ENCODE measurements at regions not wholly inside any gene's neighbourhood (a gene's known extent, or its start where the extent isn't known, plus 50 kb on each side); places are given as distances from the start of the nearest gene placed in this dataset.

GRCh38 chr11:104254347-104254746 is 90.4 kb upstream of the PDGFD start:
- Histone ChIP-seq H3K9ac (no peak overlapping the region), H3K9me3 (ENCODE audit: low read depth) (no peaks in the 10 kb centered on the region), H3K27ac (no peak overlapping the region), H3K4me3 (no peak overlapping the region), H3F3A (ENCODE audit: low read depth) (no peaks in the 10 kb centered on the region), H3K36me3 (no peaks in the 10 kb centered on the region), H3K4me1 (no peaks in the 10 kb centered on the region), H4K20me1 (ENCODE audit: low read depth) (no peaks in the 10 kb centered on the region), H2AFZ (replicated peaks) (no peak overlapping the region), H3K79me2 (ENCODE audit: low read depth) (no peaks in the 10 kb centered on the region), H3K4me2 (no peak overlapping the region), H3K27me3 (no peaks in the 10 kb centered on the region)
- peaks cover 4% of the 10 kb centered on the region for H3K4me1 Mint-ChIP-seq
- TF ChIP-seq EZH2 (IDR thresholded peaks at IDR 0.05) (no peak), EZH2phosphoT487 (IDR thresholded peaks at IDR 0.05) (no peak)
- TF ChIP-seq, protein P1, sequence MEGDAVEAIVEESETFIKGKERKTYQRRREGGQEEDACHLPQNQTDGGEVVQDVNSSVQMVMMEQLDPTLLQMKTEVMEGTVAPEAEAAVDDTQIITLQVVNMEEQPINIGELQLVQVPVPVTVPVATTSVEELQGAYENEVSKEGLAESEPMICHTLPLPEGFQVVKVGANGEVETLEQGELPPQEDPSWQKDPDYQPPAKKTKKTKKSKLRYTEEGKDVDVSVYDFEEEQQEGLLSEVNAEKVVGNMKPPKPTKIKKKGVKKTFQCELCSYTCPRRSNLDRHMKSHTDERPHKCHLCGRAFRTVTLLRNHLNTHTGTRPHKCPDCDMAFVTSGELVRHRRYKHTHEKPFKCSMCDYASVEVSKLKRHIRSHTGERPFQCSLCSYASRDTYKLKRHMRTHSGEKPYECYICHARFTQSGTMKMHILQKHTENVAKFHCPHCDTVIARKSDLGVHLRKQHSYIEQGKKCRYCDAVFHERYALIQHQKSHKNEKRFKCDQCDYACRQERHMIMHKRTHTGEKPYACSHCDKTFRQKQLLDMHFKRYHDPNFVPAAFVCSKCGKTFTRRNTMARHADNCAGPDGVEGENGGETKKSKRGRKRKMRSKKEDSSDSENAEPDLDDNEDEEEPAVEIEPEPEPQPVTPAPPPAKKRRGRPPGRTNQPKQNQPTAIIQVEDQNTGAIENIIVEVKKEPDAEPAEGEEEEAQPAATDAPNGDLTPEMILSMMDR (IDR thresholded peaks at IDR 0.05): peak; percentile 88
- peak; percentile 85 for DNase-seq (ENCODE audit: low spot score)
- no peaks in the 10 kb centered on the region for H3K36me3 Mint-ChIP-seq
- H3K9me3 Mint-ChIP-seq: peaks cover 2% of the 10 kb centered on the region
- H3K27ac Mint-ChIP-seq: no peak overlapping the region
- peaks cover 2% of the 10 kb centered on the region for H3K27me3 Mint-ChIP-seq (ENCODE audit: insufficient read depth, low read depth)
- H3K4me3 Mint-ChIP-seq: no peak overlapping the region

DNA sequence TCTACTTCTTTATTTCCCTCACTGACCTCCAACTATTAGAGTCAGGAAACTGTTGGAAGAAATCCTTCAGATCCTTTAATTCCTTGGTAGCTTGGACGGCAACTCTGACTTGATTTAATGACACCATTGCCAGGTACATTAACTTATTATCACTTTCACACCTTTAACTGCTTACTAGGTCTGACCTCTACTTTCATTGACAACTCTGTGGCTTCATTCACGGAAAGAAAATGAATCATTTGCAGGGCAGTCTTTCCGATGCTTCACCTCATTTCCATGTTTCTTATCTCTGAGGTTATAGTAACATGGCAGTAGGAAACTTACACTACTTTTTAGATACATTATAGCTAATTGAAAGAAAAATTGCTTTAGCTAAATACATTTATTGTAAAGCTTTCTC is 82.6 kb upstream of the PDGFD start:
- no peak overlapping the region for H3K27ac Mint-ChIP-seq
- H3K36me3 ChIP-seq: no peaks in the 10 kb centered on the region

DNA sequence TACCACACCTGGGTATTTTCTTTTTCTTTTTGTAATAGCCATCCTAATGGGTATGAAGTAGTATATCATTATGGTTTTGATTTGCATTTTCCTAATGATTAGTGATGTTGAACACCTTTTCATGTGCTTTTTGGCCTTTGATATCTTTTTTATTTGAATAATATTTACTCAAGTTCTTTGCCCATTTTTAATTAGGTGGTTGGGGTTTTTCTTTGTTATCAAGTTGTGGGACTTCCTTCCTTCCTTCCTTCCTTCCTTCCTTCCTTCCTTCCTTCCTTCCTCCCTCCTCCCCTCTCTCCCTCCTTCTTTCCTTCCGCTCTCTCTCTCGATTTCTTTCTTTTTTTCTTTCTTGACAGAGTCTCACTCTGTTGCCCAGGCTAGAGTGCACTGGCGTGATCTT is 75.0 kb upstream of the PDGFD start:
- Histone ChIP-seq H2AFZ (replicated peaks) (no peak overlapping the region), H3K27me3 (no peaks in the 10 kb centered on the region), H3K9ac (no peak overlapping the region), H3F3A (ENCODE audit: low read depth) (no peaks in the 10 kb centered on the region), H3K9me3 (ENCODE audit: low read depth) (no peaks in the 10 kb centered on the region), H3K79me2 (ENCODE audit: low read depth) (no peaks in the 10 kb centered on the region), H3K4me1 (no peaks in the 10 kb centered on the region), H4K20me1 (ENCODE audit: low read depth) (no peaks in the 10 kb centered on the region), H3K4me2 (no peak overlapping the region), H3K36me3 (no peaks in the 10 kb centered on the region), H3K4me3 (no peak overlapping the region), H3K27ac (no peak overlapping the region)
- Mint-ChIP-seq H3K4me1 (no peaks in the 10 kb centered on the region), H3K4me3 (no peak overlapping the region), H3K27ac (no peak overlapping the region), H3K27me3 (ENCODE audit: insufficient read depth, low read depth) (no peaks in the 10 kb centered on the region), H3K9me3 (no peaks in the 10 kb centered on the region), H3K36me3 (no peaks in the 10 kb centered on the region)
- TF ChIP-seq EZH2phosphoT487 (IDR thresholded peaks at IDR 0.05): no peak
- no peak for DNase-seq (ENCODE audit: low spot score)

More for the DNA sequence above, 82.6 kb upstream of the PDGFD start:
- peaks cover 2% of the 10 kb centered on the region for H3K4me1 Mint-ChIP-seq
- no peaks in the 10 kb centered on the region for H3K9me3 Mint-ChIP-seq
- Histone ChIP-seq H3K4me2 (no peak overlapping the region), H3K27me3 (no peaks in the 10 kb centered on the region), H2AFZ (replicated peaks) (peak overlapping the region; percentile 45), H3K79me2 (ENCODE audit: low read depth) (no peaks in the 10 kb centered on the region), H3K4me1 (no peaks in the 10 kb centered on the region), H4K20me1 (ENCODE audit: low read depth) (no peaks in the 10 kb centered on the region), H3K27ac (no peak overlapping the region), H3F3A (ENCODE audit: low read depth) (no peaks in the 10 kb centered on the region), H3K9me3 (ENCODE audit: low read depth) (no peaks in the 10 kb centered on the region), H3K4me3 (no peak overlapping the region), H3K9ac (no peak overlapping the region)
- H3K4me3 Mint-ChIP-seq: no peak overlapping the region
- TF ChIP-seq, protein P1 (IDR thresholded peaks at IDR 0.05): no peak
- TF ChIP-seq EZH2 (IDR thresholded peaks at IDR 0.05) (no peak), EZH2phosphoT487 (IDR thresholded peaks at IDR 0.05) (no peak)
- no peaks in the 10 kb centered on the region for H3K27me3 Mint-ChIP-seq (ENCODE audit: insufficient read depth, low read depth)
- no peaks in the 10 kb centered on the region for H3K36me3 Mint-ChIP-seq
- no peak for DNase-seq (ENCODE audit: low spot score)

- Histone ChIP-seq H2AFZ (replicated peaks) (no peak overlapping the region), H3K9me3 (ENCODE audit: low read depth) (no peaks in the 10 kb centered on the region), H4K20me1 (ENCODE audit: low read depth) (no peaks in the 10 kb centered on the region), H3K27me3 (no peaks in the 10 kb centered on the region), H3K36me3 (no peaks in the 10 kb centered on the region), H3K4me2 (no peak overlapping the region), H3F3A (ENCODE audit: low read depth) (no peaks in the 10 kb centered on the region), H3K4me3 (no peak overlapping the region), H3K79me2 (ENCODE audit: low read depth) (no peaks in the 10 kb centered on the region), H3K4me1 (no peaks in the 10 kb centered on the region), H3K9ac (no peak overlapping the region), H3K27ac (no peak overlapping the region)
- Mint-ChIP-seq H3K4me3 (no peak overlapping the region), H3K27me3 (ENCODE audit: insufficient read depth, low read depth) (peaks cover 2% of the 10 kb centered on the region), H3K27ac (no peak overlapping the region), H3K4me1 (no peaks in the 10 kb centered on the region), H3K36me3 (no peaks in the 10 kb centered on the region), H3K9me3 (no peaks in the 10 kb centered on the region)
- no peak for TF ChIP-seq EZH2phosphoT487 (IDR thresholded peaks at IDR 0.05)
- no peak for TF ChIP-seq EZH2 (IDR thresholded peaks at IDR 0.05)
- TF ChIP-seq, protein P1 (IDR thresholded peaks at IDR 0.05): no peak
- DNase-seq (ENCODE audit: low spot score): no peak
These were observed 61.1 kb upstream of the PDGFD start for GRCh38 chr11:104225047-104225446.
